ENCODE measurements at regions not wholly inside any gene's neighbourhood (a gene's known extent, or its start where the extent isn't known, plus 50 kb on each side); places are given as distances from the start of the nearest gene placed in this dataset.

DNA sequence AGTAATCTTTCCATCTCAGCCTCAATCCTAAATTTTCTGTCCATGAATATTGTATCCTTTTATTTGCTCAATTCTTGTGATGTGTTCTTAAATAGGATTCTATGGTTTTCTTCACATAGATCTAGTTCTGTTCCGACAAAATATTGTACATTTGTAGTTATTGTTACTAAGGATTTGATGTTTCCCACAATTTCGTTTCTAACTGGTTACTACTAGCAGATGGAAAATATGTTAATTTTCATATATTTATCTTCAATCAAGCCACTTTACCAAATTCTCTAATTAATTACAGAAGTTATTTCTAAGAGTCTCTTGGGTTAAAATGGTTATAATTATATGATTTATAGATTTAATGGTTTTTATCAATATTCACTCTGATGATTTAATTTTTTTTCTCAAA lies 60.3 kb downstream of the SEC61B start:
- DNase-seq (ENCODE audit: low read depth, low spot score): no peak

DNA sequence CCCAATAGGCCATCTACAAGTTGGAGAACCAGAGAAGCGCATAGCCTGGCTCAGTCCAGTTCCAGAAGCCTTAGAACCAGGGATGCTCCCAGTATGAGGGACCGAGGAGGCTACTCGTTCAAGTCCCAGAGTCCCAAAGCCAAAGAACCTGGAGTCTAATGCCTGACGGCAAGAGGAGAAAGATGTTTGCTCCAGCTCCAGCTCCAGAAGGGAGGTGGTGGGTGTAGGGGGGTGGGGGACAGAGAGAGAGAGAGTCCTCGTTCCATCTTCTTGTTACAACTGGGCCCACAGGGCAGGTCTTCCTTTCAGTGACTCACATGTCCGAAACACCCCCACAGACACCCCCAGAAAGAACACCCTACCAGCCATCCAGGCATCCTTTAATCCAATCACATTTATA lies 63.9 kb downstream of the SEC61B start:
- DNase-seq (ENCODE audit: low read depth, low spot score): no peak

DNA sequence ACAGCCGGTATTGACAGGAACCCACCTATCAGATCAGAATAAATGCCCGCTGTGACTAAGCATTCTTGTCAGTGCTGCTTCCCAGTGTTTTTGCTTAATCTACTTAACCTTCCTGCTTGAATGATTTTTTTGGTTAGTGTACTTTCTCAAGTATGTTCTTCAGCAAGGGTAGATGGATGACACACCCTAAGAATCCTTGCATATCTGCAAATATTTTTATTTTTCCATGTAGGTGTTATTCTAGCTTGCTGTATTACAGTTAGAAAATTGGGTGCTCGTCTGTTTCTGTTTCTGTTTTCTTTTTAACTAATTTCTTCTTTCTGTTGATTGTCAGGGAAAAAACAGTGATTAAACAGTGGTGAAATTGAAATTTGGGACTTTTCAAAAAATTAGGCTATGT lies 64.5 kb downstream of the SEC61B start:
- DNase-seq (ENCODE audit: low read depth, low spot score): no peak

DNA sequence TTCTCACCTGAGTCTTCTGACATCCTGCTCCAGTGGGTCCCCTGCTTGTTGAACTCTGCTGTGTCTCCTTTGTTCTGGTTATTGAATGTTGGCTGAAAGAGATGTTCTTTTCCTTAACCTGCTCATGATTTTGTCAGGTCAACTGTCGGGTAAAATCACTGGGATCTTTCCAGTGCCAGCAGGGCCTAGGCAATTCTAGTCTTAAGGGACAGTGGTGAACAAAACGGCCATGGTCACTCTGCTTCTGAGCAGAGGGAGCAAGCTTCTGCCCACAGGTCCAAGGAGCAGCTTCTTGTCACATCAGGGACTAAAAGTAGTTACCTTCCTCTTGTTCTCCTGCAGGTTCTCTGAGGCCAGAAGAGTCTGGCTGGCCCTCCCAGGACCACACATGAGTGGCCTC lies 65.6 kb downstream of the SEC61B start:
- no peak for DNase-seq (ENCODE audit: low read depth, low spot score)

DNA sequence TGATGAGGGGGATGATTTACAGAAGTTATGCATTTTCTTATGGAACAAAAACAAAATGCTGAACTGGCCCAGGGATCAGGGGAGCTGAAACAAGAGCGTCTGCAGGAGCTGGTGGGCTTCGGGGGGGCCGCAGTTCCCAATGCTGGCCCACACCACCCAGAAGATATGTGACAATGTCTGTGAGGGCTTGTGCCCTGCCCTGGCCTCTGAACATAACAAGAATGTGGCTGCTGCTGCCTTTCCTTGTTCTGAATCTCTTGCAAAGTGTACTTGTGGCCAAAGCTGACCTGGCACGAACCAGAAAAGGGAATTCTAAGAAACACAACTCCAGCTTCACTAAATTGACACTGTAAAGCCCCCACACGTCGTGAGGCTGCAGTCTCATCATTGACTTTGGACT lies 66.7 kb downstream of the SEC61B start:
- no peak for DNase-seq (ENCODE audit: low read depth, low spot score)

DNA sequence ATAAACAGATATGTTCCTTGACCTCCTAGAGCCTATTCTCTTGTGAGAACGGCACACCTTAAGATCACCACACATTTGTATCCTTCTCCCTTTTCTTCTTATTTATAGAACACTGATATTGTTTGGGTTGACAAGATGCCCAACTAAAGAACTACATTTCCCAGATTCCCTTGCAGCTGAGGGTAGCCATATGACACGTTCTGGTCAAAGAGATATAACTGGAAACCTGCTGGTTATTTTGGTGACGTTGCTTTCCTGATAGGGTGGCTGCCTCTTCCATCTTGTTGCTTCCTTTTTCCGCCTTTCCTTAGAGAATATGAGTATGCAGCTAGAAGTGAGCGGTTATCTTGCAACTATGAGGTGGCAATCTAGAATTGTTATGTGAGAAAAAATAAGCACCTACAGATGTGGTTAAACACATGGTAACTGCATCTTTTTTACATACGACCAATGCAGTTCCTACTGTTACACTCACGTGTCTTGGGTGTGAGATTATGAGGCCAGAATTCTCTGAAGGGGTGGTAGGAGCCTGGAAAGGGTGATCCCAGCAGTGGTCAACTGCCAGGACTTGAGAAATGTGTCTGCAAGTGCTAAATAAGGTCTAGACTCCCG lies 72.9 kb downstream of the SEC61B start:
- DNase-seq (ENCODE audit: low read depth, low spot score): no peak

DNA sequence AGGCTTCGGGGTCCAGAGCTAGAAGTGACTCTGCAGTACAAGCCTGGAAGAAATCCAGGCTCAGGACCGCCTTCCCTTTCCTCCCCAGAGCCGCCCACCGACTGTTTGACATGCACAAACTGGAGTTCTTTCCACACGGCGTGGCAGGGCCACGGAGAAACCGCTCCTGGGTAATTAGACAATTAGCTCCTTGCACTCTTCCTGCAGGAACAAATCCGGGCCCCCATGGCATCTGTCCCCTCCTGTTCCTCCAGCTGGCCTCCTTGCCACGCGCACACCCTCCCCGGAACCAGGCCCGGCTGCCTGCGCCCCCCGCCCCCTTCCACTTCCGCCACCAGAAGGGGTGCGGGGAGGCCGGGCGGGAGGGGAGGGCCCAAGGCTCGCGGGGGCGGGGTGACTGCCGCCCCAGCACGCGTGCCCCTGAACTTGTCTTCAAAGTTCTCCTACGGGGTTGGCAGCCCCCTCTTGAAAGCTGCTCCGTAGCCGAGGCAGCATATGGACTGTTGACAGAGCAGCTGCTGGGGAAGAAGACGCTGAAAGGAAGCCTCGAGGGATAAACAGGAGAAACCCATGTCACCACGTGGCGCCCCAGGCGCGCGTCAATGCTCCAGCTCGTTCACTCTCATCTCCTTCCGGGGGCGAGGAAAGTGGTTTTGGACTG lies 74.3 kb downstream of the SEC61B start:
- DNase-seq (ENCODE audit: low read depth, low spot score): no peak

DNA sequence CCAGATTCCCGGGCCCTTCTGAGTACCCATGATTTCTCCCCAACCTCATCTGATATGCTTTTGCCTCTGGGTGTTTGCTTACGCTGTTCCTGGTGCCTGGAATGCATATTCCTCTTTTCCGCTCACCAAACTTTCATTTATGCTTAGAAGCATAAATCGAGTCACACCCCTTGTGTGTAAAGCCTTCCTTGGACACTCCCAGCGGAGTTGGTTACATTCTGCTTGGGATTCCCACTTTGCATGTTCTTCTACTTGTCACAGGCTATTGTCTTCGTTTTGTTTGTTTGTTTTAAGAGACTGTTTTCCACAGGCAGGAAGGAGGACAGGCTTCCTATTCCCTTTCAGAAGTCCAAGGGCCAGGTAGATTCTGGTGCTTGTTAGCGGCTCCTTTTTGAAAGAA lies 76.5 kb downstream of the SEC61B start:
- no peak for DNase-seq (ENCODE audit: low read depth, low spot score)

DNA sequence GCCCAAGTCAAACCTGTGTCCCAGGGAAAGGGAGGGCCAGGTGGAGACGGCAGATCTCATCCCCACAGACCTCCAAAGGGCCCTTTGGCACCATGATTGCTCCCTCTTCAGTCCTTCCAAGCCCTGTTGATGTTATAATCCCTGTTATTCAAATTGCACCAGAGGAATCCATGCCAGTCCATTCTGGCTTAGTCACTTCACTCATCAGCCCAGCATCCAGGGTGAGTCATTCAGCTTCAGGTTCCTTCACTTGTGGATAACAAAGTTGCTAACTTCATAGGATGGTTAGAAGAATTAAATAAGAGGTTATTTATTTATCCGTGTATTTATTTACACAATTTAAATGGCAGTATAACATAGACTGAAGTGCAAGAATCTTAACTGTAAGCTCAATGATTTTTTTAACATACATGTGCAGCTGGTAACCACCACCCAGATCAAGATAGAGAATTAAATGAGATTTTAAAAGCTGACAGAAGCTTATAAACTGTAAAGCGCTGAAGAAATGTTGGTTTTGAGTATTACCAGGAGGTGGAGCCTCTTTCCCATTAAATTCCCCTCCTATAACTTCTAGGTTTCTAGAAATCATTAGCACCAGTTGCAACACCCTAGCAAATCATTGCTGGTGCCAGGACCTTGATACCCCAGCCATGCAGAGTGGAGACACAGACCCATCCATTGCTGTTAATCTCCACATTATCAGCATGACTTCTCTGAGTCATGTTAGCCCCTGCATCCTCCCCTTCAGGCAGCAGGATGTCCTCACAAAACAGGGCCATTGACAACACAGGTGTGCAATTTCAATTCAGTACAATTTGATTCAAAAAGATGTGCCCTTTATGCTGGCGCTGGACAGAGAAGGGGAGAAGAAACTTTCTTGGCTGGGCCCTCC lies 77.4 kb downstream of the SEC61B start:
- peak; percentile 84 for DNase-seq (ENCODE audit: low read depth, low spot score)

DNA sequence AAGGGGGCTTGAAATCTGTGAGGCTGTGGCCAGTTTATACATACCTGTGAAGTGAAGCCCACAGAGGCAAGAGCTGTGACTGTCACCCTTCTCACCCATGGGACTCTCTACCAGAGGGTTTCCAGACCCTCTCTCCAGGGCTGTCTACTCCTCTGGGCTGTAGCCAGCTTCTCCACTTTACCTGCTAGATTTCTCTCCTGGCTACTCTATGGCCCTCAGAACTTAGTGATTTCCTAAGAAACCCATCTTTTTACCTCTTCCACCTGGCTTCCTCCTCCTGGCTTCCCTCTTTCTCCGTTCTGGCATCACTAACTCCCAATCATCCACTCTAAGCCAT lies 78.0 kb downstream of the SEC61B start:
- DNase-seq (ENCODE audit: low read depth, low spot score): no peak

DNA sequence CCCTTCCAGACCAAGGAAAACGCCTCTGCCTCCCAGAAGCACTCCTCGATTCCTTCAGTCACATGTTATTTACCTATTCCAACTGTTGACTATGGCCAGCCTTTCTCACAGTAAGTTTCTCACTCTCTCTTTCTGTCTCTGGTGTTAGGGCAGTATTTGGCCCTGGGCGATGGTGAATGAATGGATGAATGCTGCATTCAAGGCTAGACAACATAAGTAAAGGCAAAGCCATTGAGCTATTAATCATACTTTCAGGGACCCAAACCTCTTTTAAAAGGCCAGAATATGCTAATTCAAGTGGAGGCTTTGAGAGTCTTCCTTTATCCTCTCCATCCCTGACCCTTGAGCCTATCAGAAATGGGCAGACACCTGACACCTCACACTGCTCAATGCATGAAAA lies 78.5 kb downstream of the SEC61B start:
- no peak for DNase-seq (ENCODE audit: low read depth, low spot score)

DNA sequence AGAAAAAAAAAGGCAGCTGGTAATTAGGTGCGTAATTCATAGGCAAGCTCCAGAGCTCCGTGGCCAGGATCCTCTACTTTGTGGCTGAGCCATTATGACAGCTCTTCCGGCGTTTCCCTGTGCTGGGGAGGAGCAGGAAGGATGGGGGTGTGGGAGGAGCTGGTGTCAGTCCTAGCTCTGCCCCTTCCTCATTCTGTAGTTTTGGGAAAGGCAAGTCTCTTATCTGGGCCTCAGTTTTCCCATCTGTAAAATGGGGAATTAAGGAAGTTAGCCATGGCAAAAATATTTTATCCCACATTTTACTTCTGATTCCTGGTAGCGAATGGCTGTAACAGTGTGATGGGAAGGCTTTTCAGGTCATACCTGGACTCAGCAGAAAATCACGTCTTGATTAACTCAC lies 81.1 kb downstream of the SEC61B start:
- no peak for DNase-seq (ENCODE audit: low read depth, low spot score)

DNA sequence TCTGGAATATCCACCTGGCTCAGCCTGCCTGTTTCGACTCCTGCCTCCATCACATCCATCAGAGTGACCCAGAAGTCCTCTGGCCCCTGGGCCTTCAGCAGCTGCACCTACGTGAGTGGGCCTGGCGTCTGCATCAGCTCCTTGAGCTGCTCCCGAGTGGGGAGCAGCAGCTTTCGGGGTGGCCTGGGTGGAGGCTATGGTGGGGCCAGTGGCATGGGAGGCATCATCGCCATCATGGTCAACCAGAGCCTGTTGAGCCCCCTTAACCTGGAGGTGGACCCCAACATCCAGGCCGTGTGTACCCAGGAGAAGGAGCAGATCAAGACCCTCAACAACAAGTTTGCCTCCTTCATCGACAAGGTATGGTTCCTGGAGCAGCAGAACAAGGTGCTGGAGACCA lies 83.0 kb downstream of the SEC61B start:
- no peak for DNase-seq (ENCODE audit: low read depth, low spot score)

DNA sequence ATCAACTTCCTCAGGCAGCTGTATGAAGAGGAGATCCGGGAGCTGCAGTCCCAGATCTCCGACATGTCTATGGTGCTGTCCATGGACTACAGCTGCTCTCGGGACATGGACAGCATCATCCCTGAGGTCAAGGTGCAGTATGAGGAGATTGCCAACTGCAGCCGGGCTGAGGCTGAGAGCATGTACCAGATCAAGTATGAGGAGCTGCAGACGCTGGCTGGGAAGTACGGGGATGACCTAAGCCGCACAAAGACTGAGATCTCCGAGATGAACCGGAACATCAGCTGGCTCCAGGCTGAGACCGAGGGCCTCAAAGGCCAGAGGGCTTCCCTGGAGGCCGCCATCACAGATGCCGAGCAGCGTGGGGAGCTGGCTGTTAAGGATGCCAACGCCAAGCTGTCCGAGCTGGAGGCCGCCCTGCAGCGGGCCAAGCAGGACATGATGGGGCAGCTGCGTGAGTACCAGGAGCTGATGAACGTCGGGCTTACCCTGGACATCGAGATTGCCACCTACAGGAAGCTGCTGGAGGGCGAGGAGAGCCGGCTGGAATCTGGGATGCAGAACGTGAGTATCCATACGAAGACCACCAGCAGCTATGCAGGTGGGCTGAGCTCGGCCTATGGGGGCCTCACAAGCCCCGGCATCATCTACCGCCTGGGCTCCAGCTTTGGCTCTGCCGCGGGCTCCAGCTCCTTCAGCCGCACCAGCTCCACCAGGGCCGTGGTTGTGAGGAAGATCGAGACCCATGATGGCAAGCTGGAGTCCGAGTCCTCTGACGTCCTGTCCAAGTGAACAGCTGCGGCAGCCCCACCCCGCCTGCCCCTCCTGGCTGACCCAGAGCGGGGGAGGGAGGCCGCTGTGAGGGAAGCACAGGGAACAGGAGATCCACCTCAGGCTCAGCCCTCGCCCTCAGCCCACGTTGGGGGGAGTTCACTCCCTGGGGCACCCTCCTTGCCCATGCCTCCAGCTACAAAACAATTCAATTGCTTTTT lies 84.0 kb downstream of the SEC61B start:
- DNase-seq (ENCODE audit: low read depth, low spot score): no peak

DNA sequence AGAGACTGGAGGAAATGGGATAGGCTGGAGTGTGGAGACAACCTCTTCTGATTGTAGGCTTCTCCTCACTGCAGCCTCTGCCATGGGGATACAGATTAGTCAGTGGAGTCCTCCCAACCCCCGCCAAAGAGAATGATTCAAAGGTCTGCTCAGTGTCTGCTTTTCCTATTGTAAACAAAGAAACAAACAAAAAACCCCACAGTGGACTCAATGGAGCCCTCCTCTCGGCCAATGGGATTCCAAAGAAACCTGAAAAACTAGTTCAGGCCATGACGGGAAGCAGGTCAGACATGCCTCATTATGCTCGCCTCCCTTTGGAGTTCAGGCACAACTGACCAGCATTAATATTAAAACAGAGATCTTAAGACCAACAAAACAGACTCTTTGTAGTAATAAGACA lies 85.8 kb downstream of the SEC61B start:
- peak; percentile 7 for DNase-seq (ENCODE audit: low read depth, low spot score)

DNA sequence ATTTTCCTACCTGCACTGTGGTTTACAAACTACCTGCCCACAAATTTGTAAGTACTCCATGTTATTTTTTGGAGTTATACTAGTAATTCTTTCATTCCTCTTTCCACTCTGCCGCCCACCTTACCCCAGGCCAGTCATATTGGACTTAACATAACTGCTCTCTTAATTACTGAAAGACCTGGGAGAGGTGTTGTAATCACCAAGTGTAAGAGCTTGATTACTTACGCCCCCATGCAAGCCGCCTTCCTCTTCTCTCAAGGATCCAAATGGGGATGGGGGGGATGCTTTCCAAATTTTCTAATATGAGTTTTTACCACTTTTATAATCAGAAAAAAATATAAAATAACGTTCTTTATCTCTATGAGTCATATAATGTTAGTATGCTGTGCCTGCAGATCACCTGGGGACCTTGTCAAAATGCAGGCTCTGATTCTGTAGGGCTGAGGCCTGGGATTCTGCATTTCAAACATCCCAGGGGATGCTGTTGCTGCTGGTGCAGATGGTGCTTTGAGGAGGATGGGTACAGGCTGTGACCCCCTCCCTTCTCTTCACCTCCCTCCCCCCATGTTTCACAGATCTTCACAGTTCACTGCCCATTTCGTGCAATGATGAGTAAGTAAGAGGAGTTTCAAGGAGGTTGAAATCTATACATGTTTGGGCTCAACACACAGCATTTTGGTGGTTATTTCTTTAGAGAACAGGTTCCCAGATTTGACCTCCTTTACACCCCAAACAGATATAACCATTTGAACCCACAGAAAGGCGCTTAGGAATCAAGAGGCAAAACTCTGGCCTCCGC lies 87.3 kb downstream of the SEC61B start:
- no peak for DNase-seq (ENCODE audit: low read depth, low spot score)

DNA sequence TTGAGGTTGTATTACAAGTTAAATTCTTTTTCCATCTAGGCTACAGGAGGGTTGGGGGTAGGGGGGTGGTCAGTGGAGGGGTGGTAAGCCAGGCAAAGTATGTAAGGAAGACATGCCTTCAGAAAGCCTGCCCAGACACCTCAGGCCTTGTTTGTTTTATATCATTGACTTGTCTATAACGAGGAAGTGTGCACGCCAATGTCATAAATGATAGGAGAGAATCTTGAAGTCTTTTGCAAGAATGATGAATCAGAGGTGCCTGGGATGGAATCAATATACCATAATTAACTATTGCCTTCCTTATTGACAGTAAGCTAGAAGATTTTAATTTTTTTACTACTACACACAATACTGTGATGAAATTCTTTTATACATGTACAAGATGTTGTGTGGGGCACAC lies 90.7 kb downstream of the SEC61B start:
- DNase-seq (ENCODE audit: low read depth, low spot score): no peak

DNA sequence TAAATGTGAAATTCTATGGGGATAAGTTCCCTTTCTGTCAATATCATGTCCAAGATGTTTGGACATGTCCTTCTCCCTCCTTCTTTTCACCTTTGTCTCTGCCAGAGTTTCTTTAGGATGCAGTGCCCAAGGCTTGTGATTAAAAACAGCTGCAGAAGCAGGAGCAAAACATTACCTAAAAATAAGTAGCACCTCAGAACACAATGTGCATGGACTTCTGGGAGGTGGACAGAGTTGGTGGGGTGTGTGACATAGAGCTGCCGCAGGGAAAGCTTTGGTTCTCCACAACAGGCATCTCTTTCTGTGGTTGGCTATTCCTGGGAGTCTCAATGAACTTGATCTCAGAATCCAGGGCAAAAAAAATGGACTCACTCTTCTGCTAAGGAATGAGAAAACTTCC lies 97.0 kb downstream of the SEC61B start:
- DNase-seq (ENCODE audit: low read depth, low spot score): no peak

DNA sequence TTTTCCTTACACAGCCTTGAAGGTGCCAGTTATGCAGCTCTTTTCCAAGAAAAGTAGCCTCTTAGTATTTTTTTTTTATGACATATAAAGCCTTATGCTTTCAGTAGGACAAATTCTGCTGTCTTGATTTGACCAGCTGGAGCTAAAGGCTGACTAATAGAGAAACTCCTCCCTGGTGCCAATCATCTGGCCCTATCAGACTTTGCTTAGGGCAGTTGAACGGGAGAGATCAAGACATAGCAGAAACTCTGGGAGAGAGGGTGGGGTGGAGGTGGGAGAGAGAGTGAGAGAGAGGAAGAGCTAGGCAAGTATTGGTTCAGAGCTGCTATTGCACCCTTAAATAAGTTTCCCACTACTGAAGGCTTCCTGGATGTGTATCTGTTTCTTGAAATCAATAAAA lies 100.2 kb downstream of the SEC61B start:
- DNase-seq (ENCODE audit: low read depth, low spot score): no peak

DNA sequence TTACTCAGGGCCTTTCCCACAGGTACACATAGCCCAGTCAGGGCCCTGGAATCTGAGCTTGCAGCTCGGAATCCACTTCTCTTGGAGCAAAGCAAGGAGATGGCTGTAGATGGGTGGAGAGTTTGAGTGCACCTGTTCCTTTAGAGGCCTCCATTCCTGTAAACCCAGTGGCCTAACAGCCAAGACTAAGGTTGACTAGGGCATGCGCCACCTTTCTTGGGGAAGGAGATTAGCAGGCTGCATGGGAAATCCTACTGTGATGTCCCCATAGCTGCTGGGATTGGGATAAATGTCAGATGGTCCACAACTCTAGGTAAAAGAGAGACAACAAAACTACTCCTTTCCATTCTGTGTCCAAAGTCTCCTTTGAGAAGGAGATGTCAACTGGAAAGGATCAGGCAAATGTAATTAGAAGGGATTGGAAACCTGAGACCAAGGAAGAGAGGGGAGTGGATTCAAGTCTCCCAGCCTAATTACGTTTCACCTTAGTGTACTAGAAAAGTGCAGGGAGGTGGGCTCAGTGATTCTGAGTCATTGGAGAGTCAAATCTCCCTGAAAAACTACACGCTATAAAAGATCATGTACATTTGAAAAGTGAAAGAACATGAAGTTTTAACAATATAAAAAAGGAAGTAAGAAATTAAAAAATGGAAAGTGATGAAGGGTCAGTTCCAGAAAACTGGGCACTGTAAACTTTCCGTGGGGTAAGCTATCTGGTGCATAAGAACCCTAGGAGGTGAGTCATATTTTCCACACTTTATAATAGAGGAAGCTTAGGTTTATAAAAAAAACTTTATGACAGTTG lies 104.2 kb downstream of the SEC61B start:
- no peak for DNase-seq (ENCODE audit: low read depth, low spot score)

Data from astrocyte of the hippocampus (primary cell).